ENCODE measurements at regions not wholly inside any gene's neighbourhood (a gene's known extent, or its start where the extent isn't known, plus 50 kb on each side); places are given as distances from the start of the nearest gene placed in this dataset.

DNA sequence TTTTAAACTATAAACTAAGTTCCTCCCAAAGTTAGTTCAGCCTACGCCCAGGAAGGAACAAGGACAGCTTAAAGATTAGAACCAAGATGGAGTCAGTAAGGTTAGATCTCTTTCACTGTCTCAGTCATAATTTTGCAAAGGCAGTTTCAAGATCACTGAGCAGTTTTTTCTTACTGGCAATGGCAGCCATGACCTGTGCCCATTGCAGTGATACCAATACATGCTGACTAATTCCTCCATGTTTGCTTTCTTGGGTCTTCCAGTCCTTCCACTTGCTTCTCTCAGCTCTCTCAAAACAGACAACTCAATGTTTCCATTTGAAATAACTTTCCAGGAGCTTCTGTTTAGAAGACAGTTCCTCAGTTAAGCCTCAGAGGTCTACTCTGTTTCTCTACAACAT is 79.5 kb downstream of the PCDH18 start:
- TF ChIP-seq, protein P1, sequence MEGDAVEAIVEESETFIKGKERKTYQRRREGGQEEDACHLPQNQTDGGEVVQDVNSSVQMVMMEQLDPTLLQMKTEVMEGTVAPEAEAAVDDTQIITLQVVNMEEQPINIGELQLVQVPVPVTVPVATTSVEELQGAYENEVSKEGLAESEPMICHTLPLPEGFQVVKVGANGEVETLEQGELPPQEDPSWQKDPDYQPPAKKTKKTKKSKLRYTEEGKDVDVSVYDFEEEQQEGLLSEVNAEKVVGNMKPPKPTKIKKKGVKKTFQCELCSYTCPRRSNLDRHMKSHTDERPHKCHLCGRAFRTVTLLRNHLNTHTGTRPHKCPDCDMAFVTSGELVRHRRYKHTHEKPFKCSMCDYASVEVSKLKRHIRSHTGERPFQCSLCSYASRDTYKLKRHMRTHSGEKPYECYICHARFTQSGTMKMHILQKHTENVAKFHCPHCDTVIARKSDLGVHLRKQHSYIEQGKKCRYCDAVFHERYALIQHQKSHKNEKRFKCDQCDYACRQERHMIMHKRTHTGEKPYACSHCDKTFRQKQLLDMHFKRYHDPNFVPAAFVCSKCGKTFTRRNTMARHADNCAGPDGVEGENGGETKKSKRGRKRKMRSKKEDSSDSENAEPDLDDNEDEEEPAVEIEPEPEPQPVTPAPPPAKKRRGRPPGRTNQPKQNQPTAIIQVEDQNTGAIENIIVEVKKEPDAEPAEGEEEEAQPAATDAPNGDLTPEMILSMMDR (conservative IDR thresholded peaks at IDR 0.05 in 1 of 2, IDR thresholded peaks at IDR 0.05 in 1 of 2; ENCODE audit: low read depth in 1 of 2, low read length in 2 of 2): no peak
- no peak for TF ChIP-seq EZH2 (IDR thresholded peaks at IDR 0.05; ENCODE audit: low read length, missing control alignments)

Measured in fibroblast of lung (primary cell).